HUES64 (cell line): ENCODE measurements at regions not wholly inside any gene's neighbourhood (a gene's known extent, or its start where the extent isn't known, plus 50 kb on each side); places are given as distances from the start of the nearest gene placed in this dataset.
A peak's percentile ranks its signal among the peaks of the same experiment; 100 is the strongest.
"Not testable (repeated sequence)": the region's sequence is repeated elsewhere in the genome, so short reads cannot be mapped to it uniquely, and the experiment has no call there.

Source experiments
- H3K27ac ChIP-seq: 2 replicates; pipeline ENCODE4 v1.7.0; 2013; ENCODE audit warnings: low read depth, low read length, inconsistent platforms
- H3K27me3 ChIP-seq: 2 replicates; pipeline ENCODE4 v1.6.1; 2013; ENCODE audit warnings: mild to moderate bottlenecking, low read length; ENCODE audit not compliant: insufficient read depth
- H3K36me3 ChIP-seq: 2 replicates; pipeline ENCODE4 v1.6.1; 2013; ENCODE audit warnings: mild to moderate bottlenecking, low read length; ENCODE audit not compliant: insufficient read depth
- H3K4me1 ChIP-seq: 2 replicates; pipeline ENCODE4 v1.6.1; 2013; ENCODE audit warnings: mild to moderate bottlenecking, low read length, moderate library complexity; ENCODE audit not compliant: insufficient read depth
- H3K4me3 ChIP-seq: 2 replicates; pipeline ENCODE4 v1.5.1; 2013; ENCODE audit warnings: mild to moderate bottlenecking, low read length, moderate library complexity
- H3K9ac ChIP-seq: 2 replicates; pipeline ENCODE4 v1.6.1; 2013; ENCODE audit warnings: mild to moderate bottlenecking, low read depth, low read length
- H3K9me3 ChIP-seq: 2 replicates; pipeline ENCODE4 v1.6.1; 2013; ENCODE audit warnings: low read depth, low read length; ENCODE audit not compliant: insufficient read depth
- WGBS: fragments of 150-250, 120-280 bp; methylation state at CpG from one replicate; pipeline ENCODE4 v1.1.7; 2013; ENCODE audit warnings: missing lambda C conversion rate; 5-methylcytosine and 5-hydroxymethylcytosine counted together

GRCh38 chr14:40989260-40989659, 617.4 kb upstream of the LRFN5 start:
- Histone ChIP-seq H3K9ac (no peak overlapping the region), H3K4me3 (no peak overlapping the region), H3K27me3 (no peaks in the 10 kb centered on the region), H3K36me3 (no peaks in the 10 kb centered on the region), H3K4me1 (no peaks in the 10 kb centered on the region), H3K27ac (no peak overlapping the region), H3K9me3 (no peaks in the 10 kb centered on the region)
- 74% methylated on average over 1 of the region's 1 CpG for WGBS

GRCh38 chr14:40987481-40987880, 619.2 kb upstream of the LRFN5 start:
- no peaks in the 10 kb centered on the region for H3K27me3 ChIP-seq
- WGBS = 91% methylated on average over 3 of the region's 3 CpGs
- no peaks in the 10 kb centered on the region for H3K4me1 ChIP-seq
- H3K4me3 ChIP-seq = no peak overlapping the region
- no peak overlapping the region for H3K9ac ChIP-seq
- H3K9me3 ChIP-seq = no peaks in the 10 kb centered on the region
- H3K27ac ChIP-seq = no peak overlapping the region
- no peaks in the 10 kb centered on the region for H3K36me3 ChIP-seq

- no peak overlapping the region for H3K27ac ChIP-seq
- WGBS = 88% methylated on average over 1 of the region's 1 CpG
- no peak overlapping the region for H3K9ac ChIP-seq
- no peaks in the 10 kb centered on the region for H3K4me1 ChIP-seq
- H3K9me3 ChIP-seq = no peaks in the 10 kb centered on the region
- H3K4me3 ChIP-seq = no peak overlapping the region
- no peaks in the 10 kb centered on the region for H3K36me3 ChIP-seq
- no peaks in the 10 kb centered on the region for H3K27me3 ChIP-seq
Observed at GRCh38 chr14:40986655-40987054, 620.0 kb upstream of the LRFN5 start.

- H3K27me3 ChIP-seq = no peaks in the 10 kb centered on the region
- H3K4me3 ChIP-seq = no peak overlapping the region
- no peaks in the 10 kb centered on the region for H3K36me3 ChIP-seq
- no peak overlapping the region for H3K9ac ChIP-seq
- 93% methylated on average over 2 of the region's 4 CpGs for WGBS
- H3K4me1 ChIP-seq = no peaks in the 10 kb centered on the region
- H3K27ac ChIP-seq = no peak overlapping the region
- no peaks in the 10 kb centered on the region for H3K9me3 ChIP-seq
Observed at GRCh38 chr14:40985584-40985983, 621.1 kb upstream of the LRFN5 start.

- 94% methylated on average over 2 of the region's 3 CpGs for WGBS
- H3K4me1 ChIP-seq = no peaks in the 10 kb centered on the region
- H3K36me3 ChIP-seq = no peaks in the 10 kb centered on the region
- H3K27me3 ChIP-seq = no peaks in the 10 kb centered on the region
- no peaks in the 10 kb centered on the region for H3K9me3 ChIP-seq
- no peak overlapping the region for H3K9ac ChIP-seq
- no peak overlapping the region for H3K27ac ChIP-seq
- H3K4me3 ChIP-seq = no peak overlapping the region
Observed at GRCh38 chr14:40983604-40984003, 623.1 kb upstream of the LRFN5 start.

GRCh38 chr14:40981247-40981646, 625.4 kb upstream of the LRFN5 start:
- Histone ChIP-seq H3K4me1 (no peaks in the 10 kb centered on the region), H3K4me3 (no peak overlapping the region), H3K36me3 (no peaks in the 10 kb centered on the region; the same call in 1 of the 2 replicates), H3K9me3 (no peaks in the 10 kb centered on the region), H3K27ac (no peak overlapping the region), H3K9ac (no peak overlapping the region), H3K27me3 (no peaks in the 10 kb centered on the region)
- 94% methylated on average over 2 of the region's 3 CpGs for WGBS

- H3K36me3 ChIP-seq = peaks cover 56% of the 10 kb centered on the region
- 94% methylated on average over 2 of the region's 2 CpGs for WGBS
- not testable (repeated sequence) for H3K4me3 ChIP-seq, H3K9ac ChIP-seq, H3K27me3 ChIP-seq, H3K4me1 ChIP-seq, H3K27ac ChIP-seq
- H3K9me3 ChIP-seq = peaks cover 28% of the 10 kb centered on the region
Observed at GRCh38 chr14:40960257-40960656, 646.4 kb upstream of the LRFN5 start.

- H3K27me3 ChIP-seq = no peaks in the 10 kb centered on the region
Observed at GRCh38 chr14:40955131-40955505, 651.6 kb upstream of the LRFN5 start.

GRCh38 chr14:40954448-40955130, 652.1 kb upstream of the LRFN5 start:
- Histone ChIP-seq H3K9me3 (peaks cover 18% of the 10 kb centered on the region), H3K4me3 (peak overlapping the region; percentile 89), H3K36me3 (peaks cover 20% of the 10 kb centered on the region), H3K27ac (peak overlapping the region; percentile 68), H3K9ac (peak overlapping the region; percentile 88)
- not testable (repeated sequence) for H3K27me3 ChIP-seq, H3K4me1 ChIP-seq
- WGBS = 4% methylated on average over 34 of the region's 34 CpGs

More at GRCh38 chr14:40955131-40955505, 651.6 kb upstream of the LRFN5 start:
- peak overlapping the region; percentile 88 for H3K9ac ChIP-seq
- H3K4me3 ChIP-seq = peak overlapping the region; percentile 89
- peaks cover 26% of the 10 kb centered on the region for H3K36me3 ChIP-seq
- peak overlapping the region; percentile 68 for H3K27ac ChIP-seq
- H3K9me3 ChIP-seq = peaks cover 23% of the 10 kb centered on the region
- WGBS = 6% methylated on average over 2 of the region's 2 CpGs
- H3K4me1 ChIP-seq = peaks cover 5% of the 10 kb centered on the region

GRCh38 chr14:40944521-40944920, 662.2 kb upstream of the LRFN5 start:
- no peak overlapping the region for H3K4me3 ChIP-seq
- H3K27me3 ChIP-seq = no peaks in the 10 kb centered on the region
- no peaks in the 10 kb centered on the region for H3K9me3 ChIP-seq
- no peak overlapping the region for H3K27ac ChIP-seq
- no peaks in the 10 kb centered on the region for H3K36me3 ChIP-seq
- no peak overlapping the region for H3K9ac ChIP-seq
- H3K4me1 ChIP-seq = 0 out of 2 replicates have a peak, but pooled peaks cover 3% of the 10 kb centered on the region
- WGBS = 64% methylated on average over 2 of the region's 3 CpGs

- WGBS = 100% methylated on average over 1 of the region's 1 CpG
- no peaks in the 10 kb centered on the region for H3K9me3 ChIP-seq
- no peak overlapping the region for H3K4me3 ChIP-seq
- no peaks in the 10 kb centered on the region for H3K27me3 ChIP-seq
- no peaks in the 10 kb centered on the region for H3K36me3 ChIP-seq
- no peak overlapping the region for H3K27ac ChIP-seq
- no peak overlapping the region for H3K9ac ChIP-seq
- H3K4me1 ChIP-seq = no peaks in the 10 kb centered on the region
Observed at GRCh38 chr14:40936861-40937260, 669.8 kb upstream of the LRFN5 start.

GRCh38 chr14:40920380-40920779, 686.3 kb upstream of the LRFN5 start:
- no peak overlapping the region for H3K4me3 ChIP-seq
- no peak overlapping the region for H3K27ac ChIP-seq
- H3K36me3 ChIP-seq = no peaks in the 10 kb centered on the region
- H3K27me3 ChIP-seq = no peaks in the 10 kb centered on the region
- no peaks in the 10 kb centered on the region for H3K9me3 ChIP-seq
- H3K9ac ChIP-seq = no peak overlapping the region
- H3K4me1 ChIP-seq = no peaks in the 10 kb centered on the region
